Right atrium auricular region (tissue), 2 donors: ENCODE measurements at regions not wholly inside any gene's neighbourhood (a gene's known extent, or its start where the extent isn't known, plus 50 kb on each side); places are given as distances from the start of the nearest gene placed in this dataset.

ENCODE experiments used
- DNase-seq: peaks from one replicate; pipeline ENCODE4 v3.0.0-alpha.2; 2019; ENCODE audit warnings: low spot score
- H3K27ac ChIP-seq, 2 donors: fragments of 200-600 bp; sonication (generic); 1 replicate in 1 of 2; 2 replicates in 1 of 2; pipeline ENCODE4 v1.5.1; 2016 to 2019
- H3K27me3 ChIP-seq, 2 donors: fragments of 200-600 bp; sonication (generic); one replicate each; pipeline versions ENCODE4 v1.5.1 to v1.6.0; 2017 to 2019
- H3K36me3 ChIP-seq: fragments of 200-600 bp; sonication (generic); one replicate; pipeline ENCODE4 v1.5.1; 2016
- H3K4me1 ChIP-seq, 2 donors: fragments of 200-600 bp; sonication (generic); one replicate each; pipeline versions ENCODE4 v1.5.1 to v1.6.0; 2017 to 2019
- H3K4me3 ChIP-seq, 2 donors: fragments of 200-600 bp; sonication (generic); 1 replicate in 1 of 2; 2 replicates in 1 of 2; pipeline ENCODE4 v1.5.1; 2017 to 2019; ENCODE audit warnings: mild to moderate bottlenecking in 1 of 2, moderate library complexity in 1 of 2
- H3K9me3 ChIP-seq, 2 donors: fragments of 200-600 bp; sonication (generic); one replicate each; pipeline ENCODE4 v1.5.1; 2019
- CTCF ChIP-seq, 2 donors: fragments of 200-600 bp; sonication (generic); IDR thresholded peaks; one replicate each; pipeline ENCODE4 v1.5.1; 2019; ENCODE audit warnings: antibody characterized with exemption in 2 of 2

GRCh38 chr1:29539971-29540370, 303.6 kb downstream of the PTPRU start:
- no peaks in the 10 kb centered on the region for H3K27me3 ChIP-seq
- no peaks in the 10 kb centered on the region for H3K36me3 ChIP-seq
- DNase-seq: no peak
- H3K4me3 ChIP-seq: no peak overlapping the region
- no peaks in the 10 kb centered on the region for H3K9me3 ChIP-seq
- TF ChIP-seq CTCF (IDR thresholded peaks at IDR 0.05): no peak
- H3K4me1 ChIP-seq: no peaks in the 10 kb centered on the region
- H3K27ac ChIP-seq: no peak overlapping the region

GRCh38 chr1:29538586-29538985, 302.3 kb downstream of the PTPRU start:
- no peak for TF ChIP-seq CTCF (IDR thresholded peaks at IDR 0.05)
- Histone ChIP-seq H3K4me1 (no peaks in the 10 kb centered on the region), H3K9me3 (no peaks in the 10 kb centered on the region), H3K36me3 (no peaks in the 10 kb centered on the region), H3K27ac (no peak overlapping the region), H3K27me3 (no peaks in the 10 kb centered on the region), H3K4me3 (no peak overlapping the region)
- no peak for DNase-seq

GRCh38 chr1:29532751-29533150, 296.4 kb downstream of the PTPRU start:
- H3K27me3 ChIP-seq: no peaks in the 10 kb centered on the region
- no peak for TF ChIP-seq CTCF (IDR thresholded peaks at IDR 0.05)
- DNase-seq: no peak
- H3K4me1 ChIP-seq: no peaks in the 10 kb centered on the region
- H3K9me3 ChIP-seq: peaks cover 0 to 26% of the 10 kb centered on the region in 2 donors
- no peak overlapping the region for H3K4me3 ChIP-seq
- no peak overlapping the region for H3K27ac ChIP-seq
- H3K36me3 ChIP-seq: no peaks in the 10 kb centered on the region

GRCh38 chr1:29532285-29532684, 296.0 kb downstream of the PTPRU start:
- no peak overlapping the region for H3K27ac ChIP-seq
- DNase-seq: no peak
- no peak for TF ChIP-seq CTCF (IDR thresholded peaks at IDR 0.05)

GRCh38 chr1:29531596-29531995, 295.3 kb downstream of the PTPRU start:
- Histone ChIP-seq H3K9me3 (peaks cover 0 to 26% of the 10 kb centered on the region in 2 donors), H3K27me3 (no peaks in the 10 kb centered on the region), H3K27ac (no peak overlapping the region), H3K4me3 (no peak overlapping the region), H3K36me3 (no peaks in the 10 kb centered on the region), H3K4me1 (no peaks in the 10 kb centered on the region)
- no peak for DNase-seq
- TF ChIP-seq CTCF (IDR thresholded peaks at IDR 0.05): no peak

More at GRCh38 chr1:29532285-29532684, 296.0 kb downstream of the PTPRU start:
- Histone ChIP-seq H3K27me3 (no peaks in the 10 kb centered on the region), H3K36me3 (no peaks in the 10 kb centered on the region), H3K4me3 (no peak overlapping the region), H3K4me1 (no peaks in the 10 kb centered on the region), H3K9me3 (peaks cover 0 to 26% of the 10 kb centered on the region in 2 donors)

GRCh38 chr1:29529677-29530278, 293.5 kb downstream of the PTPRU start:
- H3K27ac ChIP-seq: no peak overlapping the region
- H3K9me3 ChIP-seq: peaks cover 0 to 26% of the 10 kb centered on the region in 2 donors
- no peak overlapping the region for H3K4me3 ChIP-seq
- H3K4me1 ChIP-seq: no peaks in the 10 kb centered on the region
- DNase-seq: no peak
- H3K36me3 ChIP-seq: no peaks in the 10 kb centered on the region
- H3K27me3 ChIP-seq: no peaks in the 10 kb centered on the region
- TF ChIP-seq CTCF (IDR thresholded peaks at IDR 0.05): no peak
